ENCODE measurements at regions not wholly inside any gene's neighbourhood (a gene's known extent, or its start where the extent isn't known, plus 50 kb on each side); places are given as distances from the start of the nearest gene placed in this dataset.

DNA sequence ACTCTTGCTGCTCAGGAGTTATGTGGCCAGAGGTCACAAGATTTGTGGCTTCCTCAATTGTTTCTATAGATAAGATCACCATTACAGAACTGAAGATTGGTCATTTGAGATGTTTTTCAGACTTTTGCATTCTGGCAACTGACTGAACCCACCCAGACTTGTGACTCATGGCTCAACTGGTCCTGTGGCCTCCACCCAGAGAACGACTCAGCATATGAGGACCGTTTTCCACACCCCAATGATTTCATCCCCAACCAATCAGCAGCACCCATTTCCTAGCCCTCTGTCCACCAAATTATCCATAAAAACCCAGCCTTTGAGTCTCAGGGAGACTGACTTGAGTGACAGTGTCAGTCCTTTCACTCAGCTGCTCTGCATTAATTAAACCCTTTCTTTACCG lies 143.2 kb upstream of the ASIC2 start:
- Mint-ChIP-seq H3K27ac (no peak overlapping the region), H3K36me3 (no peaks in the 10 kb centered on the region), H3K9me3 (peaks cover 0 to 3% of the 10 kb centered on the region in 2 donors), H3K4me3 (no peak overlapping the region), H3K27me3 (no peaks in the 10 kb centered on the region), H3K4me1 (no peaks in the 10 kb centered on the region)
- DNase-seq (no peak), ATAC-seq (replicated peaks) (no peak)

DNA sequence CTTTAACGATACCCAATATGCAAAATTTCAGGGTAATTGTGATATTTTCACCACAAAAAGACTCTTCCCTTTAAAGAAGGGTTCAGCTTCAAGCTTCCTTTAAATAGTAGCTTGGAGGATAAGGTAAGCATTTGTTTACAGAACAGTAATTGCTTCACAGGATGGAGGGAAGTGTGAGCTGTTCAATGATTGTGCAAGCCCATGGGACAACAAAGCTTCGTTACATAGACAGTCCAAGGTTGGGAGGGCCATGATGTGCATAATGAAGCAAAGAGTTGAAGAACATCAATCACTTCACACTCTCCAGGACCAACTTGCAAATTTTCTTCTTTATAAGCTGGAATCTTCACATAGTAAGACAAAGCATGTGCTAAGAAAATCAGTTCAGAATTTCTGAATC lies 145.0 kb upstream of the ASIC2 start:
- Mint-ChIP-seq H3K27ac (no peak overlapping the region), H3K36me3 (no peaks in the 10 kb centered on the region), H3K4me1 (no peaks in the 10 kb centered on the region), H3K4me3 (no peak overlapping the region), H3K9me3 (peaks cover 0 to 8% of the 10 kb centered on the region in 2 donors), H3K27me3 (peaks cover 0 to 3% of the 10 kb centered on the region in 2 donors)
- ATAC-seq (replicated peaks) (no peak), DNase-seq (no peak)

DNA sequence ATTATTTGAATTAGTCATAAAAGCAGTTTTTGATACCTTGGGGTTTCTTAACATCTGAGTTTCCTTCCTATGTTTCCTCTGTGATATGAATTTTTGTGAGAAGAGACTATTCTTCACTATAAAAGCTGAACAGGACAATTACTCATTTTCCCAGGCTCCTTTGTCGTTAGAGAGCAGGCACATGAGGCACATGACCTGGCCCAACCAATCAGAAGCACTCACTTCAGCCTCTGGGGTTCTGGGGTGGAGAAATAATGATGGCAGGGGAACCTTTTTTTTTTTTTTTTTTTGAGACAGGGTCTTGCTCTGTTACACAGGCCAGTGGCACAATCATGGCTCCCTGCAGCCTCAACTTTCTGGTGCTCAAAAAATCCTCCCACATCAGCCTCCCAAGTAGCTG lies 145.5 kb upstream of the ASIC2 start:
- Mint-ChIP-seq H3K36me3 (no peaks in the 10 kb centered on the region), H3K4me1 (no peaks in the 10 kb centered on the region), H3K27me3 (peaks cover 0 to 4% of the 10 kb centered on the region in 2 donors), H3K27ac (no peak overlapping the region), H3K9me3 (peaks cover 0 to 9% of the 10 kb centered on the region in 2 donors), H3K4me3 (no peak overlapping the region)
- DNase-seq (no peak), ATAC-seq (replicated peaks) (no peak)

DNA sequence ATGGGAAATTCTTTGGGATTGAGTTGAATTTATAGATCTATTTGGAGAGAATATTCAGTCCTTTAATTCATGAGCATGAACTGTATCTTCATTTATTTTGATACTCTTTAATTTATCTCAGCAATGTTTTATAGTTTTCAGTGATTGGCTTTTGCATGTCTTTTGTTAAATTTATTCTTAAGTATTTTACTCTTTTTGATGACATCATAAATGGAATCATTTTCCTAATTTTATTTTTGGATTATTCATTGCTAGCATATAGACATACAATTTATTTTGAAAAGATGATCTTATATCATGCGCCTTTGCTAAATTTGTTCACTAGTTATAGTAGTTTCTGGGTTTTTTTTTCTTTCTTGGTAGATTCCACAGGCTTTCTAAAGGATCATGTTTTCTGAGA lies 149.2 kb upstream of the ASIC2 start:
- peaks cover 0 to 4% of the 10 kb centered on the region in 2 donors for H3K27me3 Mint-ChIP-seq
- no peaks in the 10 kb centered on the region for H3K4me1 Mint-ChIP-seq
- no peaks in the 10 kb centered on the region for H3K36me3 Mint-ChIP-seq
- H3K9me3 Mint-ChIP-seq: peaks cover 3 to 7% of the 10 kb centered on the region in 2 donors
- DNase-seq: no peak
- H3K4me3 Mint-ChIP-seq: no peak overlapping the region
- no peak overlapping the region for H3K27ac Mint-ChIP-seq
- no peak for ATAC-seq (replicated peaks)

DNA sequence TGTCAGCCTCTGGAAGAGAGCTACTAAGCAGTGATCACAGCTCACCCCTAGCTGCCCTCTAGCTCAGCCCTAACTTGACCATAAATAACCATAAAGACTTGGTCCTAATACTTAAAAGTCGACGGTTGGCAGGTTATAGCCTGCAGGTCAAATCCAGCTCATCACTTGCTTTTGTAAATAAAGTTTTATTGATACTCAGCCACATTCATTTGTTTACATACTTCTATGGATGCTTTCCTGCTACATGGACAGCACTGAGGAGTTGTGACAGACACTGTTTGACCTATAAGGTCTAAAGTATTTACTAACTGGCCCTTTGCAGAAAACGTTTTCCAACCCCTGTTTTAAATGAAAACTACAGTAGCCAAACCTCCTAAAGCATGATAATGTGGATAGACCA lies 151.6 kb upstream of the ASIC2 start:
- peaks cover 9% of the 10 kb centered on the region in 2 donors for H3K9me3 Mint-ChIP-seq
- no peak overlapping the region for H3K27ac Mint-ChIP-seq
- DNase-seq (no peak), ATAC-seq (replicated peaks) (no peak)
- no peak overlapping the region for H3K4me3 Mint-ChIP-seq
- H3K27me3 Mint-ChIP-seq: peaks cover 0 to 4% of the 10 kb centered on the region in 2 donors
- no peaks in the 10 kb centered on the region for H3K36me3 Mint-ChIP-seq
- H3K4me1 Mint-ChIP-seq: no peaks in the 10 kb centered on the region

DNA sequence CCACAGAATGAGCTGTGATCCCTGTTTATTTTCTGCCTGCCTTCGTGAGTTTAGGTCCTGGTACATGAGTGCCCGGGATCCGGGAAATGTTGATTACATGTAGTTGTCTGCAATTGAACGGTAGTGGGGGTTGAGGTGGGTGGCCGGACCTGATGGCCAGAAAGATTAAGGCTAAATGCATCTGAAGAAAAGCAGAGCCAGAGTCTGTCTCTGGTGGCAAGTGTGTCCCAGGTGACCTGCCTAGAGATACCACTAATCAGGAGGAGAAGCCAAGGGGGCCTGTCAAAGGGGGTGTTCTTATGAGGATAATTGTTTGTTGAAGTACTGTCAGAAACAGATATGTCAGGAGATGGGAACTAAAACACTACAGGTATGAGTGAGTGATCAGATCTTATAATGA lies 154.0 kb upstream of the ASIC2 start:
- H3K4me3 Mint-ChIP-seq: no peak overlapping the region
- H3K36me3 Mint-ChIP-seq: no peaks in the 10 kb centered on the region
- DNase-seq (no peak), ATAC-seq (replicated peaks) (no peak)
- H3K27ac Mint-ChIP-seq: no peak overlapping the region
- no peaks in the 10 kb centered on the region for H3K4me1 Mint-ChIP-seq
- peaks cover 0 to 4% of the 10 kb centered on the region in 2 donors for H3K27me3 Mint-ChIP-seq
- peaks cover 9% of the 10 kb centered on the region in 2 donors for H3K9me3 Mint-ChIP-seq

DNA sequence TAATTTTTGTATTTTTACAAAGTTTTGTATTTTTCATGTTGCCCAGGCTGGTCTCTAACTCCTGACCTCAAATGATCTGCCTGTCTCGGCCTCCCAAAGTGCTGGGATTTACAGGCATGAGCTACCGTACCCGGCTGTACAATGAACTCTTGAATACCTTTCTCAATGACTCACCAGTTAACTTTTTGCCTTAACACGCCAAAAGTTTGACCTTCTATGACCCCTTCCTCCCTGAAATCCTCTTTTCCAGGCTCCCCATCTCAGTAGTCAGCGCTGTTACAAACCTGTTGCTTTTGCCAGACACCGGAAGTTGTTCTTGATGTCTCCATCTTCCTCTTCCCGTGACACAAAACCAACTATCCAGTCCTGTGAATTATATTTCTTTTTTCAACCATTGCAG lies 158.1 kb upstream of the ASIC2 start:
- H3K36me3 Mint-ChIP-seq: no peaks in the 10 kb centered on the region
- DNase-seq: no peak
- H3K4me1 Mint-ChIP-seq: no peaks in the 10 kb centered on the region
- H3K27ac Mint-ChIP-seq: no peak overlapping the region
- peaks cover 0 to 5% of the 10 kb centered on the region in 2 donors for H3K27me3 Mint-ChIP-seq
- peaks cover 5 to 9% of the 10 kb centered on the region in 2 donors for H3K9me3 Mint-ChIP-seq
- H3K4me3 Mint-ChIP-seq: no peak overlapping the region
- ATAC-seq (replicated peaks): no peak

DNA sequence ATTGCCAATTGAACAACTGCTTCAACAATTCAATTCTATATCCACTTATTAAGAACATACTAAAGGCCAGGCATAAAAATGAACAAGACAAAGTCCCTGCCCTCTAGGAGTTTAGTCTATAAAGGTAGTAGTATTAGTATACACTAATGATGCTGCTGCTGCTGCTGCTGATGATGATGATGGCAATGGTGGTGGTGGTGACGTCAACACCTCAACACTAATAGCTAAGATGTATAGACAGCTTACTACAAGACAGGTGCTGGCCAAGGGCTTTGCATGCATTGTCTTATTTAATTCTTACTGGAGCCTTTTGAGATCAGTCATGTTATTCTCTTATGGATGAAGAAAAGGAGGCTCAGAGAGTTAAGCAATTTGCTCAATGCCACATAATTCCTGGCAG lies 164.4 kb upstream of the ASIC2 start:
- ATAC-seq (replicated peaks): no peak
- no peak for DNase-seq
- H3K9me3 Mint-ChIP-seq: peaks cover 0 to 3% of the 10 kb centered on the region in 2 donors
- no peaks in the 10 kb centered on the region for H3K36me3 Mint-ChIP-seq
- H3K27ac Mint-ChIP-seq: no peak overlapping the region
- H3K4me3 Mint-ChIP-seq: no peak overlapping the region
- H3K4me1 Mint-ChIP-seq: no peaks in the 10 kb centered on the region
- H3K27me3 Mint-ChIP-seq: peaks cover 5 to 16% of the 10 kb centered on the region in 2 donors

DNA sequence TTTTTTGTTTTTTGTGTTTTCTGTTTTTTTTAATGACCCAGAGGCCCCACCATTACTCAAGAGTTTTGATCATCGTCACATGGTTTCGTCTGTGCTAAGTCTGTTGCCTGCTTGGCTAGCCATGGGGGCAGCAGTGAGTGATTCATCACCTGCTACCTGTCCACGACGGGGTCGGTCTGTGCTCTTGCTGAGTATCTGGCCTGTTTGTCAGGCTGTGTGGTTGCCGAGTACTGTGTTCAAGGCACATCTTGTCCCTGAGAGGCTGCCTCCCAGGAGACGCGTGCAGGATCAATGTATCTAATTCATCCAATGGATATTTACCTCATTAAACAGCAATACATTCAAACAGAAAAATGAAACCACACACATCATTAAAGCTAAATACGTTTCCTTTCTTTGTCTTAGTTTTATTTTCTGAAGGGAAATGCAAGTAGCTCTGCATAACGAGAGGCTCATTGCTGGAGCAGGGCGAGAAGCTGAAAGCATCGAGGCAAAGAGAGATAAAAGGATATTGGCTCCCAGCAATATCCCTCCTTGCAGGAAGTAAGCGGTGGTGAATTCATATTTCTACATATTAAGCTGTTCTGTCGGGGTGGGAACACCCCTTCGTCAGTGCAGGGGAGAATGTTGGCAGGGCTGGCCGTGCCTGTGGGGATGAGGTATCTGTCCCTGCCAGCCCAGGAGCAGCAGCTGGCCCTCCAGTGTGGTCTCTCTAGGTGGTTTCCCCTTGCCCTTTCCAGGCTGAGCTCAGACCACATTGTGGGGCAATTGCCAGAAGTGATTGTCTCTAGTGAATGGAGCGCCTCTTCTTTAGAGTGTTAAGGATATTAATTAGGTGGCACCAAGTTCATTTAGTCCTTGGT lies 166.2 kb upstream of the ASIC2 start:
- Mint-ChIP-seq H3K9me3 (peaks cover 0 to 3% of the 10 kb centered on the region in 2 donors), H3K36me3 (no peaks in the 10 kb centered on the region), H3K4me1 (no peaks in the 10 kb centered on the region), H3K4me3 (no peak overlapping the region), H3K27me3 (peaks cover 5 to 16% of the 10 kb centered on the region in 2 donors), H3K27ac (no peak overlapping the region)
- ATAC-seq (replicated peaks): no peak
- no peak for DNase-seq

DNA sequence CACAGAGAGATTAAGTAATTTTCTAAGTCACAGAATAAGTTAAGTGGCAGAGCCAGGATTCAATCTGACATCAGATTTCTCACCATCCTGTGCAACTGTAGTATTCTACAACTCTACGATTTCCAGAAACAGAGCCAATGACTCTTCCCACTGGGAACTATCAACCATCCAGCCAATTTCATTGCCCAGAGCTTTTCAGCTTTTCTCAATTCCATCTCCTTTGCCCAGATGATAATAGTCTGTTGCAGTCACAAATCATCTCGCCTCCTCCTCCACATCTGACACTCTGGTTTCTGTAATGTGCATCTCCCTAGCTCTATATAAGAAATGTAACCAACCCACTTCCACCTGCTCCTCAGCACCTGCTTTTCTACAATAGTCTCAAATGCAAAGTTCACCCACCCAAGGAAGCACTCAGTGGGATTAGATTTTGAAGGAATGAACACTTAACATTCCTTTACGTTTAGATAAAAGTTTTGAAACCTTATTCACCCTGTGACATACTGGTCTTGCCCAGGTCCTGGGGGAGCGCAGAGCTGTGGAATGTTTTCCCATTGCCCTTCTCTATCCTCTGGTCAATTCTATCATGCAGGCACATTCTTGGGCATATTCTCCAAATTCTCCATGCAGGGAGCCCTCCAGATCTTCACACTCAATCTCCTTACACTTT lies 167.8 kb upstream of the ASIC2 start:
- Mint-ChIP-seq H3K9me3 (peaks cover 0 to 3% of the 10 kb centered on the region in 2 donors), H3K27me3 (peaks cover 5 to 14% of the 10 kb centered on the region in 2 donors), H3K36me3 (no peaks in the 10 kb centered on the region), H3K27ac (no peak overlapping the region), H3K4me3 (no peak overlapping the region), H3K4me1 (no peaks in the 10 kb centered on the region)
- no peak for DNase-seq
- ATAC-seq (replicated peaks): no peak

DNA sequence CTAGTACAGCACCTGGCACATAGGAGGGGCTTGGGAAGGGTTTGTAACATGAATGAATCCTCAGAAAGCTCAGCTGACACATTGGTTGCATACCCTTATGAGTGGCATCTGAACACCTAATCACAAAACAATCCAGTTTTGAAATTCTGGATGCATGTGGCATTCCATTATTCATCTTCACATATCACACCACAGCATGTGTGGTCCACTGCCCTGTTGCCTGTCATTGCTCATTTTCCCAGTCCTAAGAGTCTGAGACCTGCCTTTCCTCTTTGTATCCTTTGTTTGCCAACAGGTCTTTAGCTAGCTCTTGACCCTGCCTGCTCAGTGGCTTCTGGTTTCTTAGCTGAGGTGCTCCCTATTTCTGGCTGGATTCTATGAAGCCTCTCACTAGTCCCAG lies 170.8 kb upstream of the ASIC2 start:
- Mint-ChIP-seq H3K4me3 (no peak overlapping the region), H3K9me3 (peaks cover 0 to 4% of the 10 kb centered on the region in 2 donors), H3K27me3 (no peaks in the 10 kb centered on the region), H3K36me3 (no peaks in the 10 kb centered on the region), H3K27ac (no peak overlapping the region), H3K4me1 (no peaks in the 10 kb centered on the region)
- DNase-seq: no peak
- no peak for ATAC-seq (replicated peaks)

DNA sequence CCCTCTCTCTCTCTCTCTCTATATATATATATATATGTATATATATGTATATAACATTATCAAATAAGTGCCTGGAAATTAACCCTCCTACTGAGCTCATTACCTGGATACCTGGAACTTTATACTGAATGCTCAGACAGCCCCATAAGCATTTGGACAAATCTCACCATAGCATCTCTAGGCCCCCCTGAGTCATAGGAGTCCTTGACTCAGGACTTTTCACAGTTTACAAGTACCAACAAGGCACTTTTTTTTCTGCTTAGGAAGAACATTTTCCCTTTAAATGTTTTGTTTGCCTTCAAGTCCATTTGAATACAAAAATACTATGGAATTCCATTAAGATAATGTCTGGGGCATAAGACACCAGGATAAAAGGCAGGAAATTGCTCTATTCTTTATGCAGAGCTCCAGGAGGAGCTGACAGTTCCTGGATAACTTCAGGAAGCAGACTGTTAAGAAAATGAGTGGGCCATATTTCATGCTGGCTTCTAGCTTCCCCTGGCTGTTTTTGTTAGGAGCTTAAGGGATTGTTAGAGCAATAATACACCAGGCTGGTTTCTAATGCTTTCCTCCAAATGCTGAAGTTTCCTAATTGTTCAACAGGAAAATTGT lies 171.7 kb upstream of the ASIC2 start:
- no peaks in the 10 kb centered on the region for H3K27me3 Mint-ChIP-seq
- no peak overlapping the region for H3K27ac Mint-ChIP-seq
- H3K36me3 Mint-ChIP-seq: no peaks in the 10 kb centered on the region
- ATAC-seq (replicated peaks): no peak
- no peaks in the 10 kb centered on the region for H3K4me1 Mint-ChIP-seq
- no peak overlapping the region for H3K4me3 Mint-ChIP-seq
- DNase-seq: no peak
- H3K9me3 Mint-ChIP-seq: peaks cover 0 to 4% of the 10 kb centered on the region in 2 donors

DNA sequence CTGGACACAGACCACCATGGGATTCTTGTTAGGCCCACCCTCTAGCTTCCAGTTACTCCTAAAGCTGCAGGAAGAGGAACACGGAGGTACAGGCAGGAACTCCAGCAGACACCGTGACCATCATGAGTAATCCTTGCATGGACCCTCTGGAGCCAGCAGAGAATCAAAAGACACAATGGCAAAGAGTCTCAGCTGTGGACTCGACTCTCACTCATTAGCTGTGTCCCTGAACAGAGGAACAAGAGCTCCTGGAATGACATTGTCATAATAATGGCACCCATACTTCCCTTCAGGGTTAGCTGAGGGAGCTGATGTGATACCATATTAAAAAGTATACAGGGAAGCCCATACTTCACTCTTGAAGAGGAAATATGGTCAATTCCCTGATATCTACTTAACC lies 176.3 kb upstream of the ASIC2 start:
- Mint-ChIP-seq H3K4me1 (no peaks in the 10 kb centered on the region), H3K4me3 (no peak overlapping the region), H3K9me3 (peaks cover 0 to 5% of the 10 kb centered on the region in 2 donors), H3K27ac (no peak overlapping the region), H3K27me3 (peaks cover 4 to 5% of the 10 kb centered on the region in 2 donors), H3K36me3 (no peaks in the 10 kb centered on the region)
- ATAC-seq (replicated peaks) (no peak), DNase-seq (no peak)

DNA sequence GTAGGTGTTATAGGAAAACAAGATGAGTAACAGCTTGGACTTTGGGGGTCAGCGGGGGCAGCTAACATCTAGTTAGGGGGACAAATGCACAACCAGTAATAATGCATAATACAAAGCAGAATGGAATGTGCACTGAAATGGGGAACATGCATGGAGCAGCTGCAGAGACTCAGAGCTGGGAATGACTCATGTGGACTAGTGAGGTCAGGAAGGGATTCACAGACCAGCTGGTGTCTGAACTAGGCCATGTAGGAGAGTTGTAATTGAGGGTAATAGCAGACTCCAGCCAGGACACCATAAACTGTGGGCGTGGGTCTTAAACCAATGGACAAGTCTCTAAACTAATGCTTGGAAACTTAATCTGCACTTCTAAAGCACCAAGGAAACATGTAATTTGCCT lies 176.8 kb upstream of the ASIC2 start:
- Mint-ChIP-seq H3K36me3 (no peaks in the 10 kb centered on the region), H3K27ac (no peak overlapping the region), H3K4me3 (no peak overlapping the region), H3K9me3 (peaks cover 0 to 6% of the 10 kb centered on the region in 2 donors), H3K27me3 (peaks cover 5 to 7% of the 10 kb centered on the region in 2 donors), H3K4me1 (no peaks in the 10 kb centered on the region)
- ATAC-seq (replicated peaks): no peak
- DNase-seq: no peak

DNA sequence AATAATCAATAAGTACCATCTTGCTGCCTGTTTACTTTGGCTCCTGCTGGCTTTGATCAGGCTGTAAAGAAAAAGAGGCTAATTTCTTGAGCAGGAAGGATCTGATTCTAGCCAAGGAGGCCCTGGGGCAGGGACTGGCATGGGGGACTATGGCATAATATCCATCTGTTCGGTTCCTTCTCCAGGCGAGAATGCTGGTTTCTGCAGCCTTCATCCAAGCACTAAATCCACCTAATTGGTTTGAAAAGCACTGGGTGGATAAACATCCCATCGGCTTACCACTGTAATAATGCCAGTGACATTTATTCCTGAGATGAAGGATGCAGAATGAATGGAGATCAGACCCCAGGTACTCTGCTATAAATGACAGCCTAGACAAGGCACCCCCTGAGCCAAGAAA lies 180.0 kb upstream of the ASIC2 start:
- peaks cover 0 to 4% of the 10 kb centered on the region in 2 donors for H3K9me3 Mint-ChIP-seq
- H3K27ac Mint-ChIP-seq: no peak overlapping the region
- ATAC-seq (replicated peaks): no peak

More for the DNA sequence above, 180.0 kb upstream of the ASIC2 start:
- DNase-seq: no peak
- Mint-ChIP-seq H3K36me3 (no peaks in the 10 kb centered on the region), H3K27me3 (peaks cover 5 to 8% of the 10 kb centered on the region in 2 donors), H3K4me3 (no peak overlapping the region), H3K4me1 (no peaks in the 10 kb centered on the region)
